ENCODE measurements at regions not wholly inside any gene's neighbourhood (a gene's known extent, or its start where the extent isn't known, plus 50 kb on each side); places are given as distances from the start of the nearest gene placed in this dataset.

DNA sequence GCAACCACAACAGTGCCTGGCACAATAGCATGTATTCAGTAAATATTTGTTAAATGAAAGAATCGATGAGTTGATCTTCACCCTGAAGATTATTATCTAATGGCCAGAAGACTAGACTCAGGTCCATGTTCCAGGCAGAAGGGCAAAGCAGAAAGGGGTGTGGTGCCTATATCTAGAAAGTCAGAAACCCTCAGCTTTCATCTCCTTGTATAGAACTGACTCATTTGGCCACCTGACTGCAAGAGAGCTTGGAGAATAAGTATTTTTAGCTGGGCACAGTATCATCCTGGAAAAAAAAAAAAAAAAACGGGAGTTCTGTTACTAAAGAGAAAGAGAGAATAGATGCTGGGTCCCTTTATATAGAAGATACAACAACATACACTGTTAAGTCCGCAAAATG is 69.7 kb upstream of the SPRED1 start:
- TF ChIP-seq CTCF (IDR thresholded peaks at IDR 0.05; ENCODE audit: poor library complexity, severe bottlenecking) (no peak), POLR2AphosphoS5 (IDR thresholded peaks at IDR 0.05) (no peak)

Data from neural cell (in vitro differentiated cells).